AG09319 (cell line): ENCODE measurements at regions not wholly inside any gene's neighbourhood (a gene's known extent, or its start where the extent isn't known, plus 50 kb on each side); places are given as distances from the start of the nearest gene placed in this dataset.

ENCODE experiments used
- DNase-seq: peaks from one replicate; pipeline ENCODE4 v3.0.0-alpha.2; 2010; ENCODE audit warnings: low read depth; ENCODE audit errors: extremely low read depth
- TF ChIP-seq, protein P1 (sequence below): IDR thresholded peaks from 2 replicates; pipeline ENCODE4 v1.5.1; 2011; ENCODE audit warnings: low read depth, mild to moderate bottlenecking, inconsistent platforms, low read length, moderate library complexity

DNA sequence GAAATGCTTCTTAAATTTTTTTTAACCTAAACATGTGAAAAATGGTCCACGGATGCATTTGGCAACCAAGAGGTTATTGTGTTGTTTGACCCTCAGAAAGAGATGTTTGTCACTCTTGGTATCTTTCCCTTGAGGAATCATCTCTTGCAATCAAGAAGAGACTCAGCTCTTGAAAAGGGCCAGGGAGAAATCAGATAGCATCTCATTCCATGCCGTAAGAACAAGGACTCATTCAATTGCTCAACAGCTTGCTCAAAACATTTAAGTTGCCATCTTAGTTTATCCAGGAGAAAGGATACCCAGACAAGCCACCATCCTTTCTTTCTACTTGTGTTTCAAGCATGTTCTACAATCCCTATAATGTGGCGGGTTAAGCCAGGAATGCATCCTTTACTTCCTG is 209.5 kb upstream of the LNX1 start:
- no peak for DNase-seq
- TF ChIP-seq, protein P1, sequence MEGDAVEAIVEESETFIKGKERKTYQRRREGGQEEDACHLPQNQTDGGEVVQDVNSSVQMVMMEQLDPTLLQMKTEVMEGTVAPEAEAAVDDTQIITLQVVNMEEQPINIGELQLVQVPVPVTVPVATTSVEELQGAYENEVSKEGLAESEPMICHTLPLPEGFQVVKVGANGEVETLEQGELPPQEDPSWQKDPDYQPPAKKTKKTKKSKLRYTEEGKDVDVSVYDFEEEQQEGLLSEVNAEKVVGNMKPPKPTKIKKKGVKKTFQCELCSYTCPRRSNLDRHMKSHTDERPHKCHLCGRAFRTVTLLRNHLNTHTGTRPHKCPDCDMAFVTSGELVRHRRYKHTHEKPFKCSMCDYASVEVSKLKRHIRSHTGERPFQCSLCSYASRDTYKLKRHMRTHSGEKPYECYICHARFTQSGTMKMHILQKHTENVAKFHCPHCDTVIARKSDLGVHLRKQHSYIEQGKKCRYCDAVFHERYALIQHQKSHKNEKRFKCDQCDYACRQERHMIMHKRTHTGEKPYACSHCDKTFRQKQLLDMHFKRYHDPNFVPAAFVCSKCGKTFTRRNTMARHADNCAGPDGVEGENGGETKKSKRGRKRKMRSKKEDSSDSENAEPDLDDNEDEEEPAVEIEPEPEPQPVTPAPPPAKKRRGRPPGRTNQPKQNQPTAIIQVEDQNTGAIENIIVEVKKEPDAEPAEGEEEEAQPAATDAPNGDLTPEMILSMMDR, result no peak

DNA sequence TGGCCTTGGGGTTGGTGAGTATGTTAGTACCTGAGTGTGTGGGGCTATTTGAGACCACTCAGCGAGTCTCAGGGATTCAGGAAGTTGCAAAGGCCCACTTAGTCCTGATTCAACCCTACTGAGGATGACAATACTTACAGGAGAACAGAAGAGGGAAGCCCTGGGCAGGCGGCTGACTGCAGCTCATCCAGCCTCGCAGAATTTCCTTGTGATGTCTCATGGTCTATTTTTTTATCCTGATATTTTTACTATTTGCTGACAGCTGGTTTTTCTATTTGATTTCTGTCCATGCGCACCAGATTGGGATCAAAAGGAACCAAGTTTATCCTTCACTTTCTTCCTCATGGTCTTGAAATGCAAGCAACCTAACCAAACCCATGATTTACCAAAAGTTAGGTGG is 201.8 kb upstream of the LNX1 start:
- no peak for DNase-seq
- TF ChIP-seq, protein P1, result no peak

DNA sequence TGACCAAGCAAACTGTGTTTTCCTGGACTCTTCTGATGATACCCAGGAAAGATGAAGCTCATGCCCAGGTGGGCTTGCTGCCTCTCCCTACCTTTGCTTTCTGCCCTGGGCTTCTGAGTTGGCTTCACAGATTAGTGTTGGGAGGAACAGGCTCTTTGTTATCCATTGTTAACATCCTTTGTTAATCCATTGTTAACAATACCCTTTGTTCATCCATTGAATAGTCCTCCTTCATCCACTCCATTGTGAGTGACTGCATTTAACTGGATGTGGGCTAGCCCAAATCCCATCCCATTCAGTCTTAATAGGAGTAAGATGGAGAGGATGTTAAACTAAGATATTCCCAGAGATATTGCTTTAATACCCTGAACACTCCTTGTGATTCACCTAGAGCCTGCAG is 199.0 kb upstream of the LNX1 start:
- no peak for DNase-seq
- TF ChIP-seq, protein P1, result no peak

DNA sequence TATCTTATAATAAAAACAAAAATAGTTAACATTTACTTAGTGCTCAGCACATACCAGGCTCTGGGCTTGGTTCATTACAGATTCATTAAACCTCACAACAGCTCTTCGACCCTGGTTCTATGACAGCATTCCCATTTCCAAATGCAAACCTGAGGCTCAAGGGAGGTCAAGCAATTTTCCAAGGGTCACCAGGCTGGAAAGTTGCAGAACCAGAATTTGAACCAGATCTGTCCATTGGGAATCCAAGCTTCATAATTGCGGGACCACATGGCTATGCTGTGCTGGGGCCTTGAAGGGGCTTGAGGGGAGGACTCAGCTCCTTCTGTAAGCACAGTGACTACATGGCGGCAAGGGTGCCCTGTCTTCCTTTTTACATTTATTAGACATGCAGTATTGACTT is 197.3 kb upstream of the LNX1 start:
- no peak for DNase-seq
- TF ChIP-seq, protein P1, result no peak

DNA sequence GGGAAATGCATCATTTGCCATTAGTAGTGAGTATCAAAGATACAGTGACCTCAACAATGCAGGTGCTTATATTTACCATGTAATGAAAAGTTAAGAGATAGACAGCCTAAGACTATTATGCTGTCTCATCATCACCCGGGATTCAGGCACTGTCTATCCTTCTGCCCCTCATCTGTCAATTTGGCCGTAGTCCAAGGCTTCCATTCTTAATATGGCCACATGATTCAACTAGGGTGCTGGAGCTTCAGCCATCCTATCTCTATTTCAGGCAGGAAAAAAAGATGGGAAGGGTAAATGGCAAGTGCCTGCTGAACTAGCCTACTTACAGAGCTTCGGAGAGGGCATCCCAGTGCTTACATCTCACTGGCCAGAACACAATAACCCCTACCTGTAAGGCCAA is 196.7 kb upstream of the LNX1 start:
- no peak for DNase-seq
- TF ChIP-seq, protein P1, result no peak

DNA sequence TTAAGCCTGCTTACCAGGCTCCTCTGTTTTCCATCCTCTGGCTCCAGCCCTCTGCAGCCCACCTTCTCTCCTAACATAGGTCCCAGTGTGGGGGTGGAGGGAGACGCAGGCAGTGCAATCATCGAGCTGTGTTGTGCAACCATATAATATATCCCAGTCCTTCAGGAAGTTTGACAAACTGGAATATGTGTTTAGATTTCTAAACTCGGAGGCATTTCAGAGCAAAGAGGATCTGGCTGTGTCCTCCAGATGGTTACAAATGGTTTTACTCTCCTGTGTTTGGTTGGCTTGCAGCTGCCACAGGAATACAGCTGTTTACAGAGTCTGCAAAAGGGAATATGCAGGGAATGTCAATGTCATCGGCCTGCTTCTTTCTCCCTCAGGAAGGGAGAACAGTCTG is 195.3 kb upstream of the LNX1 start:
- peak; percentile 83 for DNase-seq
- TF ChIP-seq, protein P1, result no peak

DNA sequence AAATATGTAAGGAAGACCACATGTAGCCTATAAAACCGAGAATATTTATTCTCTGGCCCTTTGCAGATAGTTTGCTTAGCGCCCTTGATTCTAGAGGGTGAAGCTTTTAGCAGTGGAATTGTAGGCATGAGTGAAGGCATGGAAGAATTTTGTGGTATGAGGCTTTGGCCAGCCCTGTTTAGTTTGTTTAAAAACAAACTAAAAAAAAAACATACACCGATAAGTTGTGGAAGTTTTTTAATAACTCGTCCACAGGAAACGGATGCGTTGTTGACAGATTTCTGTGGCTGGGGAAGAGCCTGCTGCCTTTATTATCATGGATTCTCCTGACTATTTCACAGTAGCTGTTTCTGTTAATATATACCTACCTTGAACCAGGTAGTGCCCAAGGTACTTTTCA is 194.7 kb upstream of the LNX1 start:
- TF ChIP-seq, protein P1, result no peak
- DNase-seq, result no peak

DNA sequence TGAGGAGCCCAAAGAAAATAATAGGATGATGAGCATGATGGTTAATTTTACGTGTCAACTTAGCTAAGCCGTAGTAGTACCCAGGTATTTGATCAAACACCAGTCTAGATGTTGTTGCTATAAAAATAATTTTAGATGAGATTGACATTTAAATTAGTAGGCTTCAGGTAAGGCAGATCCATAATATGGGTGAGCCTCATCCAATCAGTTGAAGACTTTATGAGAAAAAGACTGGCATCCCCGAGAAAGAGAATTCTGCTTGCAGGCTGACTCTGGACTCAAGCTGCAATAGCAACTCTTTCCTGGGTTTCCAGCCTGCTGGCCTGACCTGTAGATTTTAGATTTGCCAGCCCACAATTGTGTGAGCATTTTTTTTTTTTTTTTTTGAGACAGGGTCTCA is 192.8 kb upstream of the LNX1 start:
- DNase-seq, result no peak

More for the DNA sequence above, 192.8 kb upstream of the LNX1 start:
- TF ChIP-seq, protein P1, result no peak
